Prostate gland (tissue), 2 donors: ENCODE measurements at regions not wholly inside any gene's neighbourhood (a gene's known extent, or its start where the extent isn't known, plus 50 kb on each side); places are given as distances from the start of the nearest gene placed in this dataset.

Experiments used
- CTCF ChIP-seq, 4 experiments: fragments of 200-600 bp in 2 of 4; fragments of 450-650 bp in 2 of 4; sonication (generic) in 2 of 4; IDR thresholded peaks; 1 replicate in 3 of 4; 2 replicates in 1 of 4; pipeline ENCODE4 v1.5.1; 2016 to 2019; ENCODE audit warnings: antibody characterized with exemption in 4 of 4, mild to moderate bottlenecking in 2 of 4, moderate library complexity in 2 of 4
- POLR2A ChIP-seq: fragments of 450-650 bp; IDR thresholded peaks from one replicate; pipeline ENCODE4 v1.6.1; 2016; ENCODE audit warnings: antibody characterized with exemption, mild to moderate bottlenecking
- POLR2AphosphoS5 ChIP-seq: sonication (generic); formaldehyde crosslinking; IDR thresholded peaks from one replicate; pipeline ENCODE4 v1.6.1; 2017; ENCODE audit warnings: antibody characterized with exemption

- TF ChIP-seq POLR2A: no peak
- no peak for TF ChIP-seq CTCF (IDR thresholded peaks at IDR 0.05)
- TF ChIP-seq POLR2AphosphoS5: no peak
Observed at GRCh38 chr20:22343612-22344011, 240.8 kb downstream of the FOXA2 start.
